ENCODE measurements at regions not wholly inside any gene's neighbourhood (a gene's known extent, or its start where the extent isn't known, plus 50 kb on each side); places are given as distances from the start of the nearest gene placed in this dataset.

DNA sequence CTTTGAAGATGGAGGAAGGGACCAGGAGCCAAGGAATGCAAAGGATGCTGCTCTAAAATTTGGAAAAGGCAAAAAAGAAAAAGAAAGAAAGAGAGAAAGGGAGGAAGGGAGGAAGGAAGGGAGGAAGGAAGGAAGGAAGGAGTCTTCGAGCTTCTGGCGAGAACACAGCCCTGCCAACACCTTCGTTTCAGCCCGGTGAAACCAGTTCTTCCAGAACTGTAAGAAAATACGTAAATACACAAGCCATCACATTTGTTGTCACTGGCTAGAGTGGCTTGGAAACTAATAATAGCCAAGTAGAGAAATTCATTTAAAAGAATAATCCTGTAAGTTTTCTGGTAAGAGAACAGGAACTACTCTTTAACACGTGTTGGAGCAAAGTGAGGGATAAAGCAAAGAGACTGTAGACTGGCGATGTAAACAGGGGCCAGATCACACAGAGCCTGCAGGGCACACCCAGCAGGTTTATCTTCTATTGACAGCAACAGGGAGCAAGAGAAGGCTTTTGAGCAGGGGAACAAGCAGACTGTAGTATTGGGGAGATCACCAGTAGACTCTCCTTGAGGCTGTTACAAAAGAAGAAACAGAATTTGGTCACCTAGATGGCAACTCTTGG is 188.7 kb upstream of the MPHOSPH6 start:
- DNase-seq (ENCODE audit: low read depth, low spot score), result no peak

DNA sequence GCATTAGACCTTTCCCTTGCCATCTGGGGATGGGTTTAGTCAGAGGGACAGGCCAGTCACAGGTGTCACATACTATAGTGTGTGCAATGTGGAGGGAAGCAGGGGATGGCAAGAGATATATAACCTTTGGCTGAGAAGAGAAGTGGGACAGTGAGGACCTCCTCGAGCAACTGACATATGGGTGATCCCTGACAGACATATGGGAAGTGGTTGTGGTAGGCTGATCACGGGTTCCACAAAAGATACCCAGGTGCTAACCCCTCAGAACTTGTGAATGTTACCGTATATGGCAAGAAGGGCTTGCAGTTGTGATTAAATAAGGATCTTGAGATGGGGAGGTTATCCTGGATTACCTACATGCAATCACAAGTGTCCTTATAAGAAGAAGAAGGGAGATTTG is 188.1 kb upstream of the MPHOSPH6 start:
- DNase-seq (ENCODE audit: low read depth, low spot score), result no peak

- DNase-seq (ENCODE audit: low read depth, low spot score), result no peak
Measured at GRCh38 chr16:82357237-82357636, 187.2 kb upstream of the MPHOSPH6 start.

- DNase-seq (ENCODE audit: low read depth, low spot score), result no peak
Measured at GRCh38 chr16:82350560-82350959, 180.5 kb upstream of the MPHOSPH6 start.

- no peak for DNase-seq (ENCODE audit: low read depth, low spot score)
Measured at GRCh38 chr16:82345318-82345717, 175.3 kb upstream of the MPHOSPH6 start.

DNA sequence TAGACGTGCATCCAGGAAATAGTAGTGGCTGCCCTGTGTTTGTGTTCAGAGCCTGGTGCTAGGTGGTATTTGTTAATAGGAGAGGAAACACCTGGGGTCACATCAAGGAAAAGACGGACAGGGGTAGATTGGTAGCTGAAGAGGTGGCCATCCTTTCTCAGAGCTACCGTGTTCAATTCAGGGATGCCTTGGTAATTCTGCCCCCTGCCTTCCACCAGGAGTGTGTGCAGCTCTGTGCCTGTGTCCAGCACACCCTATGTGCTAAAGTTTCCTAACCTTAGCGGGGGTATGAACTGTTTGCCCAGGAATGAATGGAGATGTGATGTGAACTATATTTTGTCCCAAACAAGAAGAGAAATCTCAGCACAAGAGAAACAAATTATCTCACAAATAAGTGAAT is 174.1 kb upstream of the MPHOSPH6 start:
- DNase-seq (ENCODE audit: low read depth, low spot score), result no peak

GRCh38 chr16:82341146-82341669 is 171.2 kb upstream of the MPHOSPH6 start:
- no peak for DNase-seq (ENCODE audit: low read depth, low spot score)

GRCh38 chr16:82340531-82340930 is 170.5 kb upstream of the MPHOSPH6 start:
- no peak for DNase-seq (ENCODE audit: low read depth, low spot score)

- no peak for DNase-seq (ENCODE audit: low read depth, low spot score)
Measured at GRCh38 chr16:82337355-82337754, 167.3 kb upstream of the MPHOSPH6 start.

DNA sequence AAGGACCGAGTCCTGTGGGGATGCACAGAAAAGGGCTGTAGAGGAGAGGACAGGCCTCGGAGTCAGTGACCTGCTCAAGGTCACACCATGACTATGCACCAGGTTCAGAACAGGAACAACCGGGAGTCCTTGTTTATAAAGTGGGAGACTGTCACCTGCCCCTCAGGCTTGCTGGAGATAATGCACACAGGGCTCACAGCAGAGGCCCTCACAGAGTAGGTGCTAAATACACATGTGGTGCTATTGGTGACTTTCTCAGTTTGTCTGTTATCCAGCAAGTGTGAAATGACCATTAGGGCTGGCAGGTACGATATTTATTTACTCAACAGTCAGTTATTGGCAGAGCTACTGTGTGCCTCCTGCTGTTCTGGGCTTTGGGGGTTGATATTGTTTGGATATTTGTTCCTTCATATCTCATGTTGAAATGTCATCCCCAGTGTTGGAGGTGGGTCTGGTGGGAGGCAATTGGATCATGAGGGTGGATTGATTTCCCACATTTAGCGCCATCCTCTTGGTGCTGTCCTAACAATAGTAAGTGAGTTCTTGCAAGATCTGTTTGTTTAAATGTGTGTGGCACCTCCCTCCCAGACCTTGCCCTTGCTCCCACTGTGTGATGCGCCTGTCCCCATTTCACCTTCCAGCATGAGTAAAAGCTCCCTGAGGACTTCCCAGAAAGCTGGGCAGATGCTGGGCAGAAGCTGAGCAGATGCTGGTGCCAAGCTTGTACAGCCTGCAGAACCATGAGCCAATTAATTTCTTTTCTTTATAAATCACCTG is 162.1 kb upstream of the MPHOSPH6 start:
- no peak for DNase-seq (ENCODE audit: low read depth, low spot score)

- no peak for DNase-seq (ENCODE audit: low read depth, low spot score)
Measured at GRCh38 chr16:82331397-82331796, 161.4 kb upstream of the MPHOSPH6 start.

GRCh38 chr16:82329504-82330192 is 159.6 kb upstream of the MPHOSPH6 start:
- DNase-seq (ENCODE audit: low read depth, low spot score), result no peak

DNA sequence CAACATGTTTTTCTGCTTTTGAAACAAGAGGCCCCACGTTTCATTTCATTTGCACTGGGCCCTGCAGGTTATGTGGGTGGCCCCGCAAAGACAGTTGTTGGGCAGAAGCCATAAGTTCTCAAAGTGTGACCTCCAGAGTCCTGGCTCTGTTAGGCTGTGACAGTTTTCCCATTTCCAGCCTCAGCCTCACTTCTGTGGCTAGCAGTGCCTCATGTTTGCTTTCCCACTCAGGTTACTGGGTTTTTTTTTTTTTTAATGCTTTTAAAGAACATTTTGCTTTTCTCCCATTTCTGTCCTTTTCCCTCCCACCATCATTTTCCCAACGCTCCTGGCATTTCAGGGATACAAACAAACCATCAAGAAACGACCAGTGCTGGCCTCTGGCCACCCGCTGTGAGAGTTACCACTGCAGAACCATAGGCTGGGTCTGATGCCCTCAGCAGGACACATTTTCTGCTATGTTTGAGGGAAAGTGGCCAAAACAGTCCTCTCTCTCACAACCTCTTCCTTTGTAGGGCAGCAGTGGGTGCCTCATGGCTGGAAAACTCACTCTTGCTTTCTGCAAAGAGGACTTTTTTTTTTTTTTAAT is 159.0 kb upstream of the MPHOSPH6 start:
- no peak for DNase-seq (ENCODE audit: low read depth, low spot score)

GRCh38 chr16:82323171-82323570 is 153.1 kb upstream of the MPHOSPH6 start:
- no peak for DNase-seq (ENCODE audit: low read depth, low spot score)

- no peak for DNase-seq (ENCODE audit: low read depth, low spot score)
Measured at GRCh38 chr16:82322177-82322576, 152.2 kb upstream of the MPHOSPH6 start.

GRCh38 chr16:82319038-82319437 is 149.0 kb upstream of the MPHOSPH6 start:
- no peak for DNase-seq (ENCODE audit: low read depth, low spot score)

- DNase-seq (ENCODE audit: low read depth, low spot score), result no peak
Measured at GRCh38 chr16:82317411-82318167, 147.6 kb upstream of the MPHOSPH6 start.

DNA sequence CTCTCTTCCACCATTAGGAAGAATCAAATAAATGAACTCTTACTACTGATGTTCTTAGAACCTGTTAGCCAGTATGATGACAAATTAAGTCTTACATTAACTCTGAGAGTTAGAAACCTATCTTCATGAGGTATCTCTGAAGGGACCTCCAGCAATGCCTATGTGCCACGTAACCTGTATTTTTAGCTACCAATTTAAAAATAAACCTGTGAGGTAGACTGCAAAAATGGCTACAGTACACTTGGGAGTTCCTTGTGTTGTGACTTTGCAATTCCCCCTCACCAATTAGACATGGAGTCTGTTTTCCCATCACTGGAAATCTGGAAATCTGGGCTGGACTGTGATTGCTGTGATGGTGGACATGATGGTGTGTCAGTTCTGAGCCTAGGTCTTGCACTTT is 143.7 kb upstream of the MPHOSPH6 start:
- DNase-seq (ENCODE audit: low read depth, low spot score), result no peak

DNA sequence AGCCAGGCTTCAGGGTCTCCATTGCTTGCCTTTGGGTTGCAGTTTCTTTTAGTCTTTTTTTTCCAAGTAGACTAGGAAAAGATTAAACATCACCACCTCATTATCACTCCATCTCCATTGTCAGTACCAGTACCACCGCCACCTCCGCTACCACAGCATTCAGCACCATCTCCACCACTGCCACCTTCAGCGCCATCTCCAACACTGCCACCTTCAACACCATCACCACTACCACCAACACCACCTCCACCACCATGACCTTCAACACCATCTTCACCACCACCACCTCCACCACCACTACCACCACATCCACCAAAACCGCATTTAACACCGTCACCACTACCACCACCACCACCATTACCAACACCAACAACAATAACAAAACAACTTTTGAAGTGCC is 141.5 kb upstream of the MPHOSPH6 start:
- no peak for DNase-seq (ENCODE audit: low read depth, low spot score)

GRCh38 chr16:82302042-82302727 is 132.2 kb upstream of the MPHOSPH6 start:
- DNase-seq (ENCODE audit: low read depth, low spot score), result no peak

Measured in activated naive CD8-positive, alpha-beta T cell treated with anti-CD3 and anti-CD28 coated beads, Interleukin-2, amount 50 U/mL, for 16 hours (primary cell).